GM19455 (cell line): ENCODE measurements at regions not wholly inside any gene's neighbourhood (a gene's known extent, or its start where the extent isn't known, plus 50 kb on each side); places are given as distances from the start of the nearest gene placed in this dataset.

Experiments
- ATAC-seq: cut with Tn5 transposase; IDR thresholded peaks from one replicate; pipeline ENCODE4 v1.9.1; 2021; ENCODE audit not compliant: unreplicated experiment

- ATAC-seq, result no peak
These were observed 119.8 kb upstream of the SLC25A33 start for GRCh38 chr1:9419369-9420041.

GRCh38 chr1:9420835-9421532, 118.3 kb upstream of the SLC25A33 start:
- no peak for ATAC-seq

GRCh38 chr1:9421533-9421873, 117.8 kb upstream of the SLC25A33 start:
- no peak for ATAC-seq

- ATAC-seq, result no peak
These were observed 116.9 kb upstream of the SLC25A33 start for GRCh38 chr1:9422321-9422720.

- ATAC-seq, result no peak
These were observed 116.3 kb upstream of the SLC25A33 start for GRCh38 chr1:9422911-9423505.

GRCh38 chr1:9424261-9424660, 115.0 kb upstream of the SLC25A33 start:
- ATAC-seq, result no peak

- ATAC-seq, result peak; percentile 16
These were observed 113.4 kb upstream of the SLC25A33 start for GRCh38 chr1:9425859-9426258.

GRCh38 chr1:9426291-9426711, 113.0 kb upstream of the SLC25A33 start:
- peak; percentile 67 for ATAC-seq

- no peak for ATAC-seq
These were observed 111.9 kb upstream of the SLC25A33 start for GRCh38 chr1:9427388-9427787.

- peak; percentile 73 for ATAC-seq
These were observed 110.5 kb upstream of the SLC25A33 start for GRCh38 chr1:9428601-9429341.

- ATAC-seq, result no peak
These were observed 109.9 kb upstream of the SLC25A33 start for GRCh38 chr1:9429342-9429711.

GRCh38 chr1:9434247-9435152, 104.8 kb upstream of the SLC25A33 start:
- ATAC-seq, result no peak

GRCh38 chr1:9435153-9435636, 104.1 kb upstream of the SLC25A33 start:
- no peak for ATAC-seq

GRCh38 chr1:9435854-9436640, 103.2 kb upstream of the SLC25A33 start:
- ATAC-seq, result no peak

- no peak for ATAC-seq
These were observed 101.3 kb upstream of the SLC25A33 start for GRCh38 chr1:9437961-9438430.

- ATAC-seq, result no peak
These were observed 100.7 kb upstream of the SLC25A33 start for GRCh38 chr1:9438431-9439073.

GRCh38 chr1:9439074-9439761, 100.0 kb upstream of the SLC25A33 start:
- no peak for ATAC-seq

- ATAC-seq, result no peak
These were observed 99.0 kb upstream of the SLC25A33 start for GRCh38 chr1:9440261-9440660.
